Activated CD4-positive, alpha-beta T cell treated with anti-CD3 and anti-CD28 coated beads, Interleukin-2, Interleukin-6, amounts not matched to agents 100 ng/mL and 50 ng/mL, durations not matched to agents 16 hours and 8 hours (primary cell): ENCODE measurements at regions not wholly inside any gene's neighbourhood (a gene's known extent, or its start where the extent isn't known, plus 50 kb on each side); places are given as distances from the start of the nearest gene placed in this dataset.

ENCODE experiments used
- DNase-seq: peaks from one replicate; pipeline ENCODE4 v3.0.0-alpha.2; 2020

DNA sequence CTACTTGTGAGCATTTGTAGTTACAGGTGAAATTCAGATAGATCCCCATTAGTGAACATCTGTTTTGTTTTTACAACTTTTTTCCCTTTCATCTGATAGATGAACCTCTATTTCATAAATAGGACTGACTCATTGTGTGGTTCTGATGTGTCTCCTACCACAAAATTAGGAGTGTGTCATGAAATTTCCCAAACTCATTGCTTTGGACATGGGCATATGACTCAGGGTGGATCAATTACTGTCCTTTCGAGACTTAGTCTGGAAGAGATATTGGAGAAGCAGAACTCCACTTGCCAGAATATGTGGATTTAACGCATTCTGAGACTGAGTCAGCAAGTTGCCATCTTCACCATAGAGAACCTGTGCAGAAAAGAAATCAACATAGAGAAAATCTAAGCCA is 53.5 kb upstream of the PCDH10 start:
- no peak for DNase-seq

DNA sequence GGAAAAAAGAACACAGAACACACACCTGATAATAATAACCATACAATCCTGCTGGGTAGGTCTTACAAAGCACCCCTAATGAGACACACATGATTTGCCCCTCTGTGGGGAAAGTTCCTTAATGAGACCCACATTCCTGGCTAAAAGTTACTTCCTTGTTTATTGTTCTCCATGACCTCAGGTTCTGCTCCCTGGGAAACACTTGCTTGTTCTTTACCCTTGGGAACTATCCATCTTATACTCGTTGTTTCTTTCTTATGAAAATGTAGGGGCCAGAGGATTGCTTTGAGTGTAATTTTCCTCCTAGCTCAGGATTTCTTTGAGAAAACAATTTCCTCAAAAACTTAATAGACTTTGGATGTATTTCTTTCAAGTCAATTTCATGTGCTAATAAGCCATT is 52.1 kb upstream of the PCDH10 start:
- no peak for DNase-seq
